ENCODE measurements at regions not wholly inside any gene's neighbourhood (a gene's known extent, or its start where the extent isn't known, plus 50 kb on each side); places are given as distances from the start of the nearest gene placed in this dataset.

GRCh38 chr6:101086473-101086872, 205.3 kb upstream of the ASCC3 start:
- Mint-ChIP-seq H3K9me3 (ENCODE audit: insufficient read depth) (peaks cover 10% of the 10 kb centered on the region), H3K27me3 (no peaks in the 10 kb centered on the region), H3K4me3 (no peak overlapping the region), H3K4me1 (no peaks in the 10 kb centered on the region), H3K27ac (no peak overlapping the region)
- TF ChIP-seq EZH2 (IDR thresholded peaks at IDR 0.05; ENCODE audit: borderline replicate concordance, insufficient read depth, low read depth, low read length, poor library complexity, severe bottlenecking) = no peak
- TF ChIP-seq, protein P1, sequence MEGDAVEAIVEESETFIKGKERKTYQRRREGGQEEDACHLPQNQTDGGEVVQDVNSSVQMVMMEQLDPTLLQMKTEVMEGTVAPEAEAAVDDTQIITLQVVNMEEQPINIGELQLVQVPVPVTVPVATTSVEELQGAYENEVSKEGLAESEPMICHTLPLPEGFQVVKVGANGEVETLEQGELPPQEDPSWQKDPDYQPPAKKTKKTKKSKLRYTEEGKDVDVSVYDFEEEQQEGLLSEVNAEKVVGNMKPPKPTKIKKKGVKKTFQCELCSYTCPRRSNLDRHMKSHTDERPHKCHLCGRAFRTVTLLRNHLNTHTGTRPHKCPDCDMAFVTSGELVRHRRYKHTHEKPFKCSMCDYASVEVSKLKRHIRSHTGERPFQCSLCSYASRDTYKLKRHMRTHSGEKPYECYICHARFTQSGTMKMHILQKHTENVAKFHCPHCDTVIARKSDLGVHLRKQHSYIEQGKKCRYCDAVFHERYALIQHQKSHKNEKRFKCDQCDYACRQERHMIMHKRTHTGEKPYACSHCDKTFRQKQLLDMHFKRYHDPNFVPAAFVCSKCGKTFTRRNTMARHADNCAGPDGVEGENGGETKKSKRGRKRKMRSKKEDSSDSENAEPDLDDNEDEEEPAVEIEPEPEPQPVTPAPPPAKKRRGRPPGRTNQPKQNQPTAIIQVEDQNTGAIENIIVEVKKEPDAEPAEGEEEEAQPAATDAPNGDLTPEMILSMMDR (IDR thresholded peaks at IDR 0.05) = no peak
- intact Hi-C loops (cut with micrococcal nuclease) = no loop called here
- Histone ChIP-seq H3K9me3 (ENCODE audit: control extremely low read depth in 1 of 3, control insufficient read depth in 2 of 3, insufficient read depth in 1 of 3, low read length in 2 of 3) (peaks cover under 1 to 7% (median 2%) of the 10 kb centered on the region in 3 donors), H3K27me3 (replicated peaks in 1 of 4; ENCODE audit: control extremely low read depth in 1 of 4, control insufficient read depth in 3 of 4, insufficient read depth in 4 of 4, low read length in 3 of 4) (no peaks in the 10 kb centered on the region), H3K9ac (ENCODE audit: low read length) (no peak overlapping the region), H2AFZ (ENCODE audit: insufficient read depth, low read depth, low read length, poor library complexity, severe bottlenecking) (no peak overlapping the region), H3K4me1 (ENCODE audit: control insufficient read depth in 2 of 2, insufficient read depth in 2 of 2, low read length in 2 of 2) (no peaks in the 10 kb centered on the region), H3K36me3 (replicated peaks in 1 of 2; ENCODE audit: control extremely low read depth in 1 of 2, control insufficient read depth in 1 of 2, extremely low read depth in 1 of 2, insufficient read depth in 2 of 2, low read length in 1 of 2) (no peaks in the 10 kb centered on the region), H4K20me1 (ENCODE audit: control insufficient read depth, insufficient read depth, low read length, poor library complexity, severe bottlenecking) (no peaks in the 10 kb centered on the region), H3K79me2 (ENCODE audit: control insufficient read depth, insufficient read depth, low read length) (no peaks in the 10 kb centered on the region), H3K27ac (ENCODE audit: low read length in 2 of 2) (no peak overlapping the region), H3K4me2 (replicated peaks; ENCODE audit: low read depth, low read length, poor library complexity, severe bottlenecking) (no peak overlapping the region), H3K4me3 (ENCODE audit: control extremely low read depth in 1 of 5, extremely low read depth in 1 of 5, insufficient read depth in 1 of 5, low read depth in 2 of 5, low read length in 4 of 5) (no peak overlapping the region)
- ChIA-PET CTCF (no interaction called here), POLR2A (no interaction called here)
- ATAC-seq (ENCODE audit: low read depth) (no peak), DNase-seq (no peak)
- WGBS (ENCODE audit: insufficient coverage) = no CpG with 5 or more reads among the region's 1 CpG

DNA sequence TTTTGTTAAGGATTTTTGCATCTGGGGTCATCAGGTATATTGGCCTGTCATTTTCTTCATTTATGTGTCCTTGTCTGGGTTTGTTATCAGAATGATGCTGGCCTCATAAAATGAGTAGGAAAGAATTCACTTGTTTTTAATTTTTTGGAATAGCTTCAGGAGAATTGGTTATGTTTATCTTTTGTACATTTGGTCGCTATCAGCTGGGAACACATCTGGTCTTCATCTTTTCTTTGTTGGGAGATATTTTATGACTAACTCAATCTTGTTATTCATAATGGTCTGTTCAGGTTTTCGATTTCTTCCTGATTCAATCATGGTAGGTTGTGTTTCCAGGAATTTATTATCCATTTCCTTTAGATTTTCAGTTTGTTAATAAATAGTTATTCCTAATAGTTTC, 207.5 kb upstream of the ASCC3 start:
- TF ChIP-seq EZH2 (IDR thresholded peaks at IDR 0.05; ENCODE audit: borderline replicate concordance, insufficient read depth, low read depth, low read length, poor library complexity, severe bottlenecking) = no peak
- TF ChIP-seq, protein P1 (IDR thresholded peaks at IDR 0.05) = no peak
- H3K27ac ChIP-seq (ENCODE audit: low read length in 2 of 2) = no peak overlapping the region
- no peak overlapping the region for H3K9ac ChIP-seq (ENCODE audit: low read length)
- Mint-ChIP-seq H3K9me3 (ENCODE audit: insufficient read depth) (peaks cover 10% of the 10 kb centered on the region), H3K27me3 (no peaks in the 10 kb centered on the region), H3K27ac (no peak overlapping the region), H3K4me3 (no peak overlapping the region), H3K4me1 (no peaks in the 10 kb centered on the region)
- no peak for DNase-seq
- H3K4me2 ChIP-seq (replicated peaks; ENCODE audit: low read depth, low read length, poor library complexity, severe bottlenecking) = no peak overlapping the region
- no peak for ATAC-seq (ENCODE audit: low read depth)
- no CpG with 5 or more reads among the region's 2 CpGs for WGBS (ENCODE audit: insufficient coverage)
- no peaks in the 10 kb centered on the region for H3K27me3 ChIP-seq (replicated peaks in 1 of 4; ENCODE audit: control extremely low read depth in 1 of 4, control insufficient read depth in 3 of 4, insufficient read depth in 4 of 4, low read length in 3 of 4)
- ChIA-PET CTCF (no interaction called here), POLR2A (no interaction called here)
- no peaks in the 10 kb centered on the region for H3K4me1 ChIP-seq (ENCODE audit: control insufficient read depth in 2 of 2, insufficient read depth in 2 of 2, low read length in 2 of 2)
- H4K20me1 ChIP-seq (ENCODE audit: control insufficient read depth, insufficient read depth, low read length, poor library complexity, severe bottlenecking) = no peaks in the 10 kb centered on the region
- no peak overlapping the region for H3K4me3 ChIP-seq (ENCODE audit: control extremely low read depth in 1 of 5, extremely low read depth in 1 of 5, insufficient read depth in 1 of 5, low read depth in 2 of 5, low read length in 4 of 5)
- intact Hi-C loops (cut with micrococcal nuclease) = no loop called here
- peaks cover 2 to 9% (median 8%) of the 10 kb centered on the region in 3 donors for H3K9me3 ChIP-seq (ENCODE audit: control extremely low read depth in 1 of 3, control insufficient read depth in 2 of 3, insufficient read depth in 1 of 3, low read length in 2 of 3)
- H3K79me2 ChIP-seq (ENCODE audit: control insufficient read depth, insufficient read depth, low read length) = no peaks in the 10 kb centered on the region
- no peak overlapping the region for H2AFZ ChIP-seq (ENCODE audit: insufficient read depth, low read depth, low read length, poor library complexity, severe bottlenecking)
- H3K36me3 ChIP-seq (replicated peaks in 1 of 2; ENCODE audit: control extremely low read depth in 1 of 2, control insufficient read depth in 1 of 2, extremely low read depth in 1 of 2, insufficient read depth in 2 of 2, low read length in 1 of 2) = no peaks in the 10 kb centered on the region

All from B cell (primary cell).